Stomach (tissue), 8 donors: ENCODE measurements at regions not wholly inside any gene's neighbourhood (a gene's known extent, or its start where the extent isn't known, plus 50 kb on each side); places are given as distances from the start of the nearest gene placed in this dataset.

Experiments
- DNase-seq, 2 donors: peaks; one replicate each; pipeline versions ENCODE4 v3.0.0 to v3.0.0-alpha.2; 2013 to 2019
- H3K27ac ChIP-seq, 5 donors: fragments of 200-600 bp in 4 of 5; sonication (generic) in 4 of 5; one replicate each; pipeline ENCODE4 v1.5.1; 2013 to 2019; ENCODE audit warnings: mild to moderate bottlenecking in 1 of 5, moderate library complexity in 1 of 5
- H3K27me3 ChIP-seq, 3 donors: fragments of 200-600 bp; sonication (generic); one replicate each; pipeline ENCODE4 v1.5.1; 2017 to 2019; ENCODE audit warnings: mixed run types in 1 of 3
- H3K36me3 ChIP-seq, 4 donors: fragments of 200-600 bp; sonication (generic); 1 replicate in 3 of 4; 2 replicates in 1 of 4; pipeline ENCODE4 v1.5.1; 2016 to 2019
- H3K4me1 ChIP-seq, 4 donors: fragments of 200-600 bp; sonication (generic); one replicate each; pipeline ENCODE4 v1.5.1; 2016 to 2019
- H3K4me3 ChIP-seq, 4 donors: fragments of 200-600 bp; sonication (generic) in 3 of 4; one replicate each; pipeline ENCODE4 v1.5.1; 2016 to 2019; ENCODE audit warnings: mild to moderate bottlenecking in 1 of 4
- H3K9me3 ChIP-seq, 4 donors: fragments of 200-600 bp; sonication (generic); one replicate each; pipeline ENCODE4 v1.5.1; 2016 to 2019
- CTCF ChIP-seq, 7 experiments: fragments of 450-650 bp in 4 of 7; fragments of 200-600 bp in 3 of 7; sonication (generic) in 3 of 7; IDR thresholded peaks; one replicate each; pipeline ENCODE4 v1.5.1; 2016 to 2019; ENCODE audit warnings: antibody characterized with exemption in 7 of 7, control low read depth in 2 of 7, mild to moderate bottlenecking in 1 of 7
- EP300 ChIP-seq: sonication (generic); formaldehyde crosslinking; IDR thresholded peaks from one replicate; pipeline ENCODE4 v1.6.1; 2017; ENCODE audit warnings: antibody characterized with exemption
- POLR2A ChIP-seq, 4 donors: fragments of 450-650 bp; IDR thresholded peaks; one replicate each; pipeline ENCODE4 v1.6.1; 2016; ENCODE audit warnings: antibody characterized with exemption in 4 of 4, control low read depth in 2 of 4, mild to moderate bottlenecking in 1 of 4, moderate library complexity in 1 of 4
- POLR2AphosphoS5 ChIP-seq, 3 donors: sonication (generic); formaldehyde crosslinking; IDR thresholded peaks; one replicate each; pipeline ENCODE4 v1.6.1; 2016; ENCODE audit warnings: antibody characterized with exemption in 3 of 3
- WGBS, 5 donors: extraction: QIAGEN DNeasy Blood & Tissue Kit in 3 of 5; methylation state at CpG; one replicate each; pipeline versions ENCODE4 v1.1.5 to v1.1.7; 2013 to 2018; 5-methylcytosine and 5-hydroxymethylcytosine counted together
- intact Hi-C: fragments of 100-400 bp; cut with DNase I; formaldehyde crosslinking; loops from one replicate; pipeline ENCODE4 v1.15.1; 2023; ENCODE audit warnings: low total_unique reads
- donor health status: healthy with polysubstance abuse.
- donor health status: Bipolar disorder and iron deficiency.
- donor health status: healthy.

GRCh38 chr7:131026297-131027000, 292.4 kb upstream of the KLF14 start:
- intact Hi-C loops = no loop called here
- Histone ChIP-seq H3K4me3 (no peak overlapping the region), H3K27ac (peak overlapping the region in 1 of 5 donors; percentile 47), H3K9me3 (no peaks in the 10 kb centered on the region), H3K36me3 (peaks cover 0 to 17% (median 6%) of the 10 kb centered on the region in 4 donors), H3K27me3 (no peaks in the 10 kb centered on the region), H3K4me1 (peaks cover 23 to 76% (median 41%) of the 10 kb centered on the region in 4 donors)
- no peak for DNase-seq
- WGBS, 5 donors = 74 to 84% (median 80%) methylated on average over 7 of the region's 7 CpGs
- no peak for TF ChIP-seq POLR2A (IDR thresholded peaks at IDR 0.05)

GRCh38 chr7:131027287-131027773, 293.3 kb upstream of the KLF14 start:
- peak in 1 of 3 donors; percentile 21 for TF ChIP-seq POLR2AphosphoS5 (IDR thresholded peaks at IDR 0.05)
- TF ChIP-seq CTCF (IDR thresholded peaks at IDR 0.05) = no peak
- WGBS, 5 donors = 52 to 78% (median 72%) methylated on average over 8 of the region's 8 CpGs
- Histone ChIP-seq H3K27me3 (no peaks in the 10 kb centered on the region), H3K9me3 (no peaks in the 10 kb centered on the region), H3K27ac (peak overlapping the region in 3 of 5 donors; percentile 47 to 69 (median 61)), H3K4me3 (no peak overlapping the region), H3K4me1 (peaks cover 21 to 75% (median 39%) of the 10 kb centered on the region in 4 donors), H3K36me3 (peaks cover 0 to 16% (median 6%) of the 10 kb centered on the region in 4 donors)
- no peak for DNase-seq
- intact Hi-C loops = no loop called here

GRCh38 chr7:131028295-131028694, 294.3 kb upstream of the KLF14 start:
- intact Hi-C loops = no loop called here
- H3K9me3 ChIP-seq = no peaks in the 10 kb centered on the region
- no peak for DNase-seq
- TF ChIP-seq EP300 (no peak), POLR2AphosphoS5 (IDR thresholded peaks at IDR 0.05) (no peak), CTCF (IDR thresholded peaks at IDR 0.05) (no peak), POLR2A (IDR thresholded peaks at IDR 0.05) (no peak)
- H3K27ac ChIP-seq = peak overlapping the region in 3 of 5 donors; percentile 47 to 69 (median 61)
- H3K36me3 ChIP-seq = peaks cover 0 to 9% (median under 1%) of the 10 kb centered on the region in 4 donors
- no peak overlapping the region for H3K4me3 ChIP-seq
- H3K4me1 ChIP-seq = peaks cover 18 to 76% (median 40%) of the 10 kb centered on the region in 4 donors
- 36 to 64% (median 52%) methylated on average over 2 of the region's 2 CpGs for WGBS, 5 donors
- H3K27me3 ChIP-seq = no peaks in the 10 kb centered on the region

- Histone ChIP-seq H3K9me3 (no peaks in the 10 kb centered on the region), H3K4me1 (peaks cover 20 to 81% (median 43%) of the 10 kb centered on the region in 4 donors), H3K4me3 (no peak overlapping the region), H3K27ac (no peak overlapping the region), H3K36me3 (peaks cover 0 to 6% (median 0%) of the 10 kb centered on the region in 4 donors), H3K27me3 (no peaks in the 10 kb centered on the region)
- TF ChIP-seq EP300 (no peak), POLR2A (IDR thresholded peaks at IDR 0.05) (no peak), POLR2AphosphoS5 (IDR thresholded peaks at IDR 0.05) (no peak), CTCF (IDR thresholded peaks at IDR 0.05) (no peak)
- no peak for DNase-seq
- intact Hi-C loops = no loop called here
Observed at GRCh38 chr7:131029002-131029401, 295.0 kb upstream of the KLF14 start.
